ENCODE measurements at regions not wholly inside any gene's neighbourhood (a gene's known extent, or its start where the extent isn't known, plus 50 kb on each side); places are given as distances from the start of the nearest gene placed in this dataset.
A peak's percentile ranks its signal among the peaks of the same experiment; 100 is the strongest.

DNA sequence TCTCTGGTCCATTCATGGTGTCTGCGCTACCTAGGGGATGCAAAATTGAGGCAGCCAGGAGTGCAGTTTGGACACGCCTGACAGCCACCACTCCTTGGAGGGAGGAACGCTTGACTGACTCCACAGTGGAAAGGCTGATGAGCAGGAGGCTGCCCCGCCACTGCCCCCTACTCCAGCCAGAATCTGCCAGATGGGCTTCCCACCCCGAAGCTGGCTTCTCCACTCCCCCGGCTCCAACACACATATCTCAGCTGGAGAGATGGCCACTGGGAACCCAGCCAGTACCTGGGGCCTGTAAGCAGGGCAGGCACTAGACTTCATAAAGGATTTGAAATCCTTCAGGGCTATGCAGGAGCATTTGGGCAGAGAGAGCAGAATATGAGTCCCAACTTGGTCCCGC lies 51.4 kb upstream of the BLCAP start:
- peaks cover 15% of the 10 kb centered on the region for H3K27me3 Mint-ChIP-seq (ENCODE audit: insufficient read depth, unreplicated experiment)
- H3K4me3 Mint-ChIP-seq (ENCODE audit: unreplicated experiment) = no peak overlapping the region
- no peaks in the 10 kb centered on the region for H3K4me1 Mint-ChIP-seq (ENCODE audit: low read depth, unreplicated experiment)

GRCh38 chr20:37577981-37578380 lies 50.3 kb upstream of the BLCAP start:
- intact Hi-C loops (cut with micrococcal nuclease; ENCODE audit: unreplicated experiment) = loop anchor here (10.0 kb wide), 1 partner anchor 407 kb away; no protein-coding TSS in a partner anchor
- Mint-ChIP-seq H3K36me3 (ENCODE audit: insufficient read depth, unreplicated experiment) (no peaks in the 10 kb centered on the region), H3K4me1 (ENCODE audit: low read depth, unreplicated experiment) (no peaks in the 10 kb centered on the region), H3K4me3 (ENCODE audit: unreplicated experiment) (no peak overlapping the region), H3K27ac (ENCODE audit: unreplicated experiment) (no peak overlapping the region), H3K27me3 (ENCODE audit: insufficient read depth, unreplicated experiment) (peaks cover 15% of the 10 kb centered on the region), H3K9me3 (ENCODE audit: unreplicated experiment) (no peaks in the 10 kb centered on the region)
- Histone ChIP-seq H3K9me3 (no peaks in the 10 kb centered on the region), H3K27me3 (replicated peaks; ENCODE audit: control insufficient read depth, insufficient read depth, low read length) (peaks cover 1% of the 10 kb centered on the region; the same call in 1 of the 2 replicates), H3K36me3 (ENCODE audit: control insufficient read depth, insufficient read depth, low read length) (no peaks in the 10 kb centered on the region), H3K4me3 (ENCODE audit: low read depth, low read length) (no peak overlapping the region), H3K4me1 (no peaks in the 10 kb centered on the region)
- TF ChIP-seq, protein P1, sequence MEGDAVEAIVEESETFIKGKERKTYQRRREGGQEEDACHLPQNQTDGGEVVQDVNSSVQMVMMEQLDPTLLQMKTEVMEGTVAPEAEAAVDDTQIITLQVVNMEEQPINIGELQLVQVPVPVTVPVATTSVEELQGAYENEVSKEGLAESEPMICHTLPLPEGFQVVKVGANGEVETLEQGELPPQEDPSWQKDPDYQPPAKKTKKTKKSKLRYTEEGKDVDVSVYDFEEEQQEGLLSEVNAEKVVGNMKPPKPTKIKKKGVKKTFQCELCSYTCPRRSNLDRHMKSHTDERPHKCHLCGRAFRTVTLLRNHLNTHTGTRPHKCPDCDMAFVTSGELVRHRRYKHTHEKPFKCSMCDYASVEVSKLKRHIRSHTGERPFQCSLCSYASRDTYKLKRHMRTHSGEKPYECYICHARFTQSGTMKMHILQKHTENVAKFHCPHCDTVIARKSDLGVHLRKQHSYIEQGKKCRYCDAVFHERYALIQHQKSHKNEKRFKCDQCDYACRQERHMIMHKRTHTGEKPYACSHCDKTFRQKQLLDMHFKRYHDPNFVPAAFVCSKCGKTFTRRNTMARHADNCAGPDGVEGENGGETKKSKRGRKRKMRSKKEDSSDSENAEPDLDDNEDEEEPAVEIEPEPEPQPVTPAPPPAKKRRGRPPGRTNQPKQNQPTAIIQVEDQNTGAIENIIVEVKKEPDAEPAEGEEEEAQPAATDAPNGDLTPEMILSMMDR (IDR thresholded peaks at IDR 0.05; ENCODE audit: insufficient read depth in 1 of 2, low read depth in 1 of 2, low read length in 1 of 2, severe bottlenecking in 1 of 2, unreplicated experiment in 1 of 2) = no peak
- DNase-seq = no peak
- BruUV-seq (replicated peaks) = no TSS peak
- ChIA-PET POLR2A (no interaction called here), CTCF (no interaction called here)

More for the DNA sequence above, 51.4 kb upstream of the BLCAP start:
- TF ChIP-seq, protein P1 (IDR thresholded peaks at IDR 0.05; ENCODE audit: insufficient read depth in 1 of 2, low read depth in 1 of 2, low read length in 1 of 2, severe bottlenecking in 1 of 2, unreplicated experiment in 1 of 2) = no peak
- H3K4me1 ChIP-seq = no peaks in the 10 kb centered on the region
- no peaks in the 10 kb centered on the region for H3K9me3 ChIP-seq
- no peak overlapping the region for H3K4me3 ChIP-seq (ENCODE audit: low read depth, low read length)
- Mint-ChIP-seq H3K36me3 (ENCODE audit: insufficient read depth, unreplicated experiment) (no peaks in the 10 kb centered on the region), H3K9me3 (ENCODE audit: unreplicated experiment) (no peaks in the 10 kb centered on the region), H3K27ac (ENCODE audit: unreplicated experiment) (no peak overlapping the region)
- no TSS peak for BruUV-seq (replicated peaks)
- ChIA-PET CTCF (no interaction called here), POLR2A (no interaction called here)
- H3K27me3 ChIP-seq (replicated peaks; ENCODE audit: control insufficient read depth, insufficient read depth, low read length) = peaks cover 1% of the 10 kb centered on the region; the same call in 1 of the 2 replicates
- peak in 1 of 2 experiments; percentile 34 for DNase-seq
- no peaks in the 10 kb centered on the region for H3K36me3 ChIP-seq (ENCODE audit: control insufficient read depth, insufficient read depth, low read length)
- intact Hi-C loops (cut with micrococcal nuclease; ENCODE audit: unreplicated experiment) = loop anchor here (10.0 kb wide), 1 partner anchor 406 kb away; no protein-coding TSS in a partner anchor

Data from Caco-2 (cell line).